CD4-positive, alpha-beta memory T cell (primary cell): ENCODE measurements at regions not wholly inside any gene's neighbourhood (a gene's known extent, or its start where the extent isn't known, plus 50 kb on each side); places are given as distances from the start of the nearest gene placed in this dataset.

Source experiments
- CTCF ChIA-PET: fragments of 350-600 bp; sonication (Branson Sonifier 250); formaldehyde crosslinking; loops from one replicate; lab custom pipeline; 2021; ENCODE audit warnings: inconsistent platforms; ENCODE audit not compliant: partially characterized antibody; lab: Charles Lee
- POLR2A ChIA-PET: fragments of 350-600 bp; sonication (Branson Sonifier 250); formaldehyde crosslinking; loops from one replicate; lab custom pipeline; 2021; ENCODE audit not compliant: partially characterized antibody; lab: Charles Lee
- DNase-seq, 5 donors: peaks; one replicate each; pipeline versions ENCODE4 v3.0.0 to v3.0.0-alpha.2; 2020 to 2022; ENCODE audit warnings: mixed read lengths in 1 of 5
- H3K27ac ChIP-seq: one replicate; pipeline ENCODE4 v1.7.0; 2013; ENCODE audit warnings: low read depth, low read length
- H3K27me3 ChIP-seq: 2 replicates; pipeline ENCODE4 v1.7.0; 2013; ENCODE audit warnings: mild to moderate bottlenecking, low read length, moderate library complexity; ENCODE audit not compliant: insufficient read depth
- H3K36me3 ChIP-seq: 2 replicates; pipeline ENCODE4 v1.7.0; 2013; ENCODE audit warnings: mild to moderate bottlenecking, low read length, moderate library complexity; ENCODE audit not compliant: insufficient read depth
- H3K4me1 ChIP-seq: 2 replicates; pipeline ENCODE4 v1.7.0; 2013; ENCODE audit warnings: mild to moderate bottlenecking, low read length, moderate library complexity; ENCODE audit not compliant: insufficient read depth
- H3K4me3 ChIP-seq, 2 donors: one replicate each; pipeline ENCODE4 v1.7.0; 2013; ENCODE audit warnings: low read length in 2 of 2, mild to moderate bottlenecking in 1 of 2
- H3K9me3 ChIP-seq, 2 donors: one replicate each; pipeline ENCODE4 v1.7.0; 2013; ENCODE audit warnings: low read length in 2 of 2, control low read depth in 1 of 2; ENCODE audit not compliant: control insufficient read depth in 1 of 2
- H3K27ac Mint-ChIP-seq, 7 donors: one replicate each; pipeline ENCODE4 v1.8.0; 2020 to 2021; ENCODE audit warnings: mixed read lengths in 7 of 7, mild to moderate bottlenecking in 6 of 7, inconsistent platforms in 3 of 7, moderate library complexity in 3 of 7
- H3K27me3 Mint-ChIP-seq, 2 donors: one replicate each; pipeline ENCODE4 v1.8.0; 2020 to 2021; ENCODE audit warnings: mixed read lengths in 2 of 2
- H3K36me3 Mint-ChIP-seq, 2 donors: one replicate each; pipeline ENCODE4 v1.8.0; 2020 to 2021; ENCODE audit warnings: mixed read lengths in 2 of 2, inconsistent platforms in 1 of 2, mild to moderate bottlenecking in 1 of 2
- H3K4me1 Mint-ChIP-seq, 4 donors: one replicate each; pipeline ENCODE4 v1.8.0; 2020 to 2021; ENCODE audit warnings: mixed read lengths in 4 of 4, mild to moderate bottlenecking in 1 of 4
- H3K4me3 Mint-ChIP-seq, 8 donors: one replicate each; pipeline ENCODE4 v1.8.0; 2020 to 2021; ENCODE audit warnings: mixed read lengths in 8 of 8, mild to moderate bottlenecking in 7 of 8, moderate library complexity in 6 of 8, inconsistent platforms in 3 of 8
- H3K9me3 Mint-ChIP-seq, 8 donors: one replicate each; pipeline ENCODE4 v1.8.0; 2020 to 2021; ENCODE audit warnings: mixed read lengths in 8 of 8, mild to moderate bottlenecking in 5 of 8, inconsistent platforms in 3 of 8, moderate library complexity in 1 of 8
- intact Hi-C: fragments of 100-400 bp; cut with micrococcal nuclease; formaldehyde crosslinking; loops from one replicate; pipeline ENCODE4 v1.15.1; 2023

- H3K4me3 ChIP-seq, result no peak overlapping the region
- no peaks in the 10 kb centered on the region for H3K4me1 ChIP-seq
- no peaks in the 10 kb centered on the region for H3K9me3 ChIP-seq
- H3K27ac ChIP-seq, result no peak overlapping the region
- no peaks in the 10 kb centered on the region for H3K27me3 ChIP-seq
- ChIA-PET CTCF (no interaction called here), POLR2A (no interaction called here)
- H3K36me3 ChIP-seq, result no peaks in the 10 kb centered on the region
- Mint-ChIP-seq H3K36me3 (no peaks in the 10 kb centered on the region), H3K27me3 (no peaks in the 10 kb centered on the region), H3K9me3 (peaks cover 0 to 10% (median 3%) of the 10 kb centered on the region in 8 donors), H3K27ac (no peak overlapping the region), H3K4me3 (no peak overlapping the region), H3K4me1 (no peaks in the 10 kb centered on the region)
- DNase-seq, result no peak
- intact Hi-C loops, result no loop called here
Measured at GRCh38 chr12:24055747-24056146, 106.3 kb upstream of the SOX5 start.

DNA sequence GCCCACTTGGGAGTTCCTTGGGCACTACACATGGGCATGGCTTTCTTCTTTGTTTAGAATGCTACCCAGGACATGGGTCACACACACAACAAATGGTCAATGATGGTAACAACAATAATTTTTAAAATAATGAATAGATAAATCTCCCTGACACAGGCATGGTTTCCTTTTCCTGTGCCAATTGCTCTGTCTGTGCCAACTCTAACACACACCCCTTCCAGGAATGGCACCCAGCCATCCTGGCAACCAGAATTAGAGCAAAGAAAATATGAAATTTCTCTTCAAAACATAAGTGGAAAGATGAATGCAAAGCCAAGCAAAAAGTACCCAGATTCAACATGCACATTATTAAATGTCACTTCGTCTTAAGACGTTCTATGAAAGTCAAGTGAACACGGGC, 104.9 kb upstream of the SOX5 start:
- H3K36me3 Mint-ChIP-seq, result no peaks in the 10 kb centered on the region
- Histone ChIP-seq H3K27ac (no peak overlapping the region), H3K4me3 (no peak overlapping the region), H3K9me3 (no peaks in the 10 kb centered on the region), H3K4me1 (no peaks in the 10 kb centered on the region), H3K27me3 (no peaks in the 10 kb centered on the region), H3K36me3 (no peaks in the 10 kb centered on the region)
- POLR2A ChIA-PET, result no interaction called here
- intact Hi-C loops, result no loop called here
- H3K4me1 Mint-ChIP-seq, result no peaks in the 10 kb centered on the region
- no peaks in the 10 kb centered on the region for H3K27me3 Mint-ChIP-seq
- no peak overlapping the region for H3K4me3 Mint-ChIP-seq
- CTCF ChIA-PET, result no interaction called here
- no peak overlapping the region for H3K27ac Mint-ChIP-seq
- peaks cover 0 to 10% (median 3%) of the 10 kb centered on the region in 8 donors for H3K9me3 Mint-ChIP-seq
- peak in 1 of 5 donors; percentile 11 for DNase-seq

GRCh38 chr12:24049728-24050127, 100.3 kb upstream of the SOX5 start:
- H3K9me3 Mint-ChIP-seq, result peaks cover 0 to 16% (median 3%) of the 10 kb centered on the region in 8 donors
- no peaks in the 10 kb centered on the region for H3K4me1 Mint-ChIP-seq
- CTCF ChIA-PET, result interaction anchor here (0.7 kb wide), 1 partner anchor 1337 kb away, joined by 5 read pairs; no protein-coding TSS in a partner anchor
- POLR2A ChIA-PET, result no interaction called here
- no peak overlapping the region for H3K4me3 Mint-ChIP-seq
- no peak for DNase-seq
- Histone ChIP-seq H3K36me3 (no peaks in the 10 kb centered on the region), H3K27ac (no peak overlapping the region), H3K4me3 (no peak overlapping the region), H3K4me1 (no peaks in the 10 kb centered on the region), H3K9me3 (no peaks in the 10 kb centered on the region), H3K27me3 (no peaks in the 10 kb centered on the region)
- H3K27me3 Mint-ChIP-seq, result no peaks in the 10 kb centered on the region
- no peaks in the 10 kb centered on the region for H3K36me3 Mint-ChIP-seq
- intact Hi-C loops, result no loop called here
- no peak overlapping the region for H3K27ac Mint-ChIP-seq

DNA sequence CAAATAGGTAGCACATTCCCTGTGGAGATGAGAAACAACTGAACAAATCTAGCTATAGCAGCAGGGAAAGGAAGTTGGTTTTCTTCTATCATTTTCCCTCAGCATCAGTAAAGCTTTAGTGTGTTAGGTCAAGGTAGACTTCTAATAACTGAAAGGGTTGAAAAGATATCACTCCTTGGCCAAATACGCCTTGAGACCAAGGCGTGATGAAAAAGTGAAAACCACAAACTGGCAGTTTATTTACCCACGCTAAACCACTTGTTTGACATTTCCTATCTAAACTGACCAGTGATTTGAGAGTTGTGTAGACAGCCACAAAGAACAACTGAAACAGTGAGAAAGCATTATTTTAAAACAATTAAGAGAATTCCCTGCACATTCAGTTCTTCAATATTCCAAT, 99.6 kb upstream of the SOX5 start:
- Histone ChIP-seq H3K27me3 (no peaks in the 10 kb centered on the region), H3K4me3 (no peak overlapping the region), H3K36me3 (no peaks in the 10 kb centered on the region), H3K9me3 (no peaks in the 10 kb centered on the region), H3K4me1 (no peaks in the 10 kb centered on the region), H3K27ac (no peak overlapping the region)
- CTCF ChIA-PET, result interaction anchor here (0.7 kb wide), 1 partner anchor 1337 kb away, joined by 5 read pairs; no protein-coding TSS in a partner anchor
- Mint-ChIP-seq H3K4me3 (no peak overlapping the region), H3K9me3 (peaks cover 0 to 16% (median 2%) of the 10 kb centered on the region in 8 donors), H3K4me1 (no peaks in the 10 kb centered on the region), H3K27me3 (no peaks in the 10 kb centered on the region), H3K27ac (no peak overlapping the region), H3K36me3 (no peaks in the 10 kb centered on the region)
- POLR2A ChIA-PET, result no interaction called here
- no peak for DNase-seq
- intact Hi-C loops, result no loop called here

- Mint-ChIP-seq H3K4me1 (no peaks in the 10 kb centered on the region), H3K27ac (no peak overlapping the region), H3K27me3 (no peaks in the 10 kb centered on the region), H3K36me3 (no peaks in the 10 kb centered on the region), H3K4me3 (no peak overlapping the region), H3K9me3 (peaks cover 0 to 16% (median 2%) of the 10 kb centered on the region in 8 donors)
- no peak overlapping the region for H3K27ac ChIP-seq
- ChIA-PET CTCF (no interaction called here), POLR2A (no interaction called here)
- H3K27me3 ChIP-seq, result no peaks in the 10 kb centered on the region
- intact Hi-C loops, result no loop called here
- H3K4me3 ChIP-seq, result no peak overlapping the region
- no peaks in the 10 kb centered on the region for H3K4me1 ChIP-seq
- DNase-seq, result no peak
- H3K36me3 ChIP-seq, result no peaks in the 10 kb centered on the region
- no peaks in the 10 kb centered on the region for H3K9me3 ChIP-seq
Measured at GRCh38 chr12:24048446-24048845, 99.0 kb upstream of the SOX5 start.

GRCh38 chr12:24047326-24047725, 97.9 kb upstream of the SOX5 start:
- intact Hi-C loops, result no loop called here
- CTCF ChIA-PET, result no interaction called here
- DNase-seq, result no peak

GRCh38 chr12:24045816-24046257, 96.4 kb upstream of the SOX5 start:
- POLR2A ChIA-PET, result no interaction called here
- intact Hi-C loops, result no loop called here
- Mint-ChIP-seq H3K9me3 (peaks cover 0 to 9% (median 0%) of the 10 kb centered on the region in 8 donors), H3K27ac (no peak overlapping the region), H3K4me1 (no peaks in the 10 kb centered on the region), H3K27me3 (no peaks in the 10 kb centered on the region), H3K36me3 (no peaks in the 10 kb centered on the region), H3K4me3 (no peak overlapping the region)
- Histone ChIP-seq H3K4me3 (no peak overlapping the region), H3K4me1 (no peaks in the 10 kb centered on the region), H3K9me3 (no peaks in the 10 kb centered on the region), H3K27me3 (no peaks in the 10 kb centered on the region), H3K36me3 (no peaks in the 10 kb centered on the region), H3K27ac (no peak overlapping the region)
- CTCF ChIA-PET, result no interaction called here
- no peak for DNase-seq

More at GRCh38 chr12:24047326-24047725, 97.9 kb upstream of the SOX5 start:
- POLR2A ChIA-PET, result no interaction called here
- Histone ChIP-seq H3K36me3 (no peaks in the 10 kb centered on the region), H3K27ac (no peak overlapping the region), H3K27me3 (no peaks in the 10 kb centered on the region), H3K4me3 (no peak overlapping the region), H3K9me3 (no peaks in the 10 kb centered on the region), H3K4me1 (no peaks in the 10 kb centered on the region)
- Mint-ChIP-seq H3K36me3 (no peaks in the 10 kb centered on the region), H3K9me3 (peaks cover 0 to 9% (median 0%) of the 10 kb centered on the region in 8 donors), H3K27ac (no peak overlapping the region), H3K4me3 (no peak overlapping the region), H3K4me1 (no peaks in the 10 kb centered on the region), H3K27me3 (no peaks in the 10 kb centered on the region)
